ENCODE measurements at regions not wholly inside any gene's neighbourhood (a gene's known extent, or its start where the extent isn't known, plus 50 kb on each side); places are given as distances from the start of the nearest gene placed in this dataset.

GRCh38 chr2:16409849-16410248 is 255.8 kb downstream of the CYRIA start:
- no peak for DNase-seq (ENCODE audit: low spot score)

DNA sequence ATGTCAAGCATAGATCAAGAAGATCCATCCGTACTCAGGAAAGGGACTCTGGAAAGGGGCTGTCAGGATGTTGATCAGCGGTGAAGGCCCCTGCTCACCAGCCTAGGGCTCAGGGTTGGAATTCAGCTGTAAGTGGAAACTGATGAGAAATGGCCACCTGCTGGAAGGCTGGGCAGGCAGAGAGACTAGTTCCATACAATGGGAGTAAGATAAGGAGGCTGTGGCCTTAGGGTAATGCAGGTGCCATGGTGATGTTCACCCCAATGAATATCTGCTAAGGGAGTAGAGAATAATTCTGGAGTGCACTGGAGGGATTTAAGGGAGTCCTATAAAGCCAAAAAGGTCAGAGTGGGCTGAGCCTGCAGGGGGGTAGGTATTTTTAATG is 256.6 kb downstream of the CYRIA start:
- no peak for DNase-seq (ENCODE audit: low spot score)

GRCh38 chr2:16408331-16409005 is 257.2 kb downstream of the CYRIA start:
- no peak for DNase-seq (ENCODE audit: low spot score)

DNA sequence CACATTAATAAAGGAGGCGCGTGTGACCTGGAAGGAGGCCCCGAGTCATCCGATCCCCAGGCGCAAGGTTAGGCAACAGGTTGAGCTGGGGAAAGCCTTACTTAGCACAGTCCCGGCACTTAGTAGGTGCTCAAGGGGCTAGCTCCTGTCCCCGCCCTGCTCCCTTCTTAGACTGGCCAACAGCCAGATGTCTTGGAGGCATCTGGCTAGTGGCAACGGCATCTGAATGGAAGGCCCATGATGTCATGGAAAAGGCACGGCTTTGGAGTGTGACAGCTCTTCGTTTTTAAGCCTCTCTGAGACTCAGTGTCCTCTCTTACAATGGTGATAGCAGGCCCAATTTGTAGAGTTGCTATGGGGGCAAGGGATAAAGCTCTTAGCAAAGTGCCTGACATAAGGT is 258.3 kb downstream of the CYRIA start:
- DNase-seq (ENCODE audit: low spot score) = no peak

GRCh38 chr2:16406496-16407289 is 258.9 kb downstream of the CYRIA start:
- no peak for DNase-seq (ENCODE audit: low spot score)

- no peak for DNase-seq (ENCODE audit: low spot score)
These were observed 260.1 kb downstream of the CYRIA start for GRCh38 chr2:16405551-16405950.

- DNase-seq (ENCODE audit: low spot score) = no peak
These were observed 260.9 kb downstream of the CYRIA start for GRCh38 chr2:16404551-16405300.

GRCh38 chr2:16404146-16404545 is 261.5 kb downstream of the CYRIA start:
- no peak for DNase-seq (ENCODE audit: low spot score)

- DNase-seq (ENCODE audit: low spot score) = no peak
These were observed 262.7 kb downstream of the CYRIA start for GRCh38 chr2:16402891-16403290.

DNA sequence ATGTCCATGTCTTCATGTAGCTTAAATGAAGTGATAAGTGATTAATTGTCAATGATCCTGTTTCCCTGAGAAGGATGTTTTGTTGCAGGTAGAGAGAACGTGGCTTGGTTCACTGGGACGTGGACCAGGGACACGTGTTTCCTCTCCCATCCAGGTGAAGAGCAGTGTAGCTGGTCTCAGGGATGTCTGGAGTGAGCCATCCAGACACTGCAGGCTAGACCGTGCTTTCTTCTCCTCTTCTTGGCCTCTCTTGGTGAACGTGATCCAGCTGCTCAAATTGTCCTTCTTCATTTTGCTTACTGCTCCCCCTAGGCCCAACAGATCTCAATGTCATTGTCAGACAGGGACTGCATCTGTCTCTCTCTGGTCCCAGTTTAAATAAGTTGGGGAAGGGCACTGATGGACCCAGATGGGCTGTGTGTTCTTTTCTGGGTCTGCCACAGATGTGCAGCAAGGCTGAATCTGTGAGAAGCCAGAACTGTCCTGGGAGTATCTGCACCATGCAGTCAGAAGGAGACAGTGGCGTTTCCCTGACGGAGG is 263.8 kb downstream of the CYRIA start:
- DNase-seq (ENCODE audit: low spot score) = no peak

- no peak for DNase-seq (ENCODE audit: low spot score)
These were observed 265.5 kb downstream of the CYRIA start for GRCh38 chr2:16400127-16400623.

- DNase-seq (ENCODE audit: low spot score) = no peak
These were observed 267.1 kb downstream of the CYRIA start for GRCh38 chr2:16398486-16399043.

GRCh38 chr2:16397681-16398475 is 267.8 kb downstream of the CYRIA start:
- DNase-seq (ENCODE audit: low spot score) = no peak

DNA sequence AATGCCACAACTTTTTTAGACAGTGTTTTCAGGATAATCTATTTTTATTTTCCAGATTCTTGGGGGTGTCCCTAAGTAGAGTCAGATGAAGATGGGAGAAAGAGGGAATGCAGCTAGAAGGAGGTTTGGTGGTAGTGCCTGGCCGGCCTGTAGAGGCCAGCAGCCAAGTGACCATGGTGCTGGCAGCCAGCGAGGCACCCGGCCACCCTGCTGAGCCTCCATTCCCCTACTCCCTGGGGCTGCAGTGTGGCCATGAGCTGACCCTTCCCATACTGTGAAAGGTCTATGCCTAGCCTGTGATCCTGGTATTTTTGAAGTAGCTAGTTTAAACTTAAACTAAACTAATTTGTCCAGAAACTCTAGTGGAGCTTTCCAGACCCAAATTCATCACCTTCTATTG is 268.6 kb downstream of the CYRIA start:
- no peak for DNase-seq (ENCODE audit: low spot score)

DNA sequence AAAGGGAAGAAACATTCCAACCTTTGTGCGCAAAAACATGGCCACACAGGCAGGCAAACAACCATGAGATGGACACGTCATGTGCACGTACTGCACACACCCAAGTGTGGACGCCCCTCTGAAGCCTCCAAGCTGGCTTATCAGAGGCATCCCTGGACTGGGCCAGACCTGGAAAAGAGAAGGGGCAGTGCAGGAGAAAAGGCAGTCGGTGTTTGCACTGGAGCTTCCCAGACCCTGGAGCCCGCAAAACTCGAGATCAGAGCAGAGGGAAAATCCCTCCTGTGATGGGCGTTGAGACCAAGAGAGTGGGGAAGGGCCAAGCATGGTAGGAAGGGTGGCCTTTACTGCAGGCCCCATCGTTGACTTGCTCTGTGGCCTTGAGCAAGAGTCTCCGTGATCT is 269.5 kb downstream of the CYRIA start:
- no peak for DNase-seq (ENCODE audit: low spot score)

DNA sequence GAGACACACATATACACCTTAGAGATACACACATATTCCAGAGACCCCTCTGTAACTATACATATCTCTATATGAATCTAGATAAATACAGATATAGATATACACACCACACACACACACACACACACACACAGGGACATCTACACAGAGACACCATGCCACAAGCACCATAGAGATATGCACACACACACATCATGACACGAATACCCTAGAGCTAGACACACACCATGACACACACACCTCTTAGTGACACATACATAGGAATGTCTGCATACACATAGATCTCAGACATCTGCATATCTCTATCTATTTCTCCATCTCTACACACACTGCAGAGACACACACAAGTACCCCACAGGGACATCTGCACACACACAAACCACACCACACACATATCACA is 270.0 kb downstream of the CYRIA start:
- DNase-seq (ENCODE audit: low spot score) = no peak

- DNase-seq (ENCODE audit: low spot score) = no peak
These were observed 270.6 kb downstream of the CYRIA start for GRCh38 chr2:16394986-16395550.

DNA sequence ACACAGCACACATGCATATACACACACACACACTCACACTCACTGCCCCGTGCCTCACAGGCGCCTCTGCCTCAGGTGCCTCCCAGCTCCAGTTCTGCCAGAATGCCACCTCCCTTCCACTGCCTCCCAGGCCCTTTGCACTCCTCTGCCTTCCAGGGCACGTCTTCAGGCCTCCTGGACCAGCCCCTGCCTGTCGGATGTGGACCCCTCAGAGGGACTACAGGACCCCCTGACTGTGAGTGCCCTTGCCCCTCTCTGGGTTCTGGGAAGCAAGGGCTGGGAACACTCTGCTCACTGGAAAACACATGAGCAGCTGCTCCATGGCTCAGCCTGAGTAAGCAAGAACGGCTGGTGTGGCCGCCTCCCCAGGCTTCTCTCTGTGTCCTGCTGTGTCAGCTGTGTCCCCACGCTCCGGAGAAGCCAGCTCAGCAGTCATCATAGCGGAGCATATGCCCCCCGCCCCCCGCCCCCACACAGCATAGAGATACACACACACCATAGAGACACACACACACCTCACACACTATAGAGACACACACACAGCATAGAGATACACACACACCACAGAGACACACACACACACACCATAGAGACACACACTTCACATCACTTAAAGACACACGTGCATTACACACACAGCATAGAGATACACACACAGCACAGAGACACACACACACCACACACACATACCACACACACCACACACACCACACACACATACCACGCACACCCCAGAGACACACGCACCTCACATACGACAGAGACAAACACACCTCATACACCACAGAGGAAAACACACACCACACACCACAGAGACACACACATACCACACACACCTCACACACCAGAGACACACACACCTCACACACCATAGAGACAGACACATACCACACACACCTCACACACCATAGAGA is 271.3 kb downstream of the CYRIA start:
- no peak for DNase-seq (ENCODE audit: low spot score)

- DNase-seq (ENCODE audit: low spot score) = no peak
These were observed 272.0 kb downstream of the CYRIA start for GRCh38 chr2:16393500-16394071.
